Limb (tissue), 2 donors: ENCODE measurements at regions not wholly inside any gene's neighbourhood (a gene's known extent, or its start where the extent isn't known, plus 50 kb on each side); places are given as distances from the start of the nearest gene placed in this dataset.

Experiments used
- DNase-seq, 2 donors: peaks; one replicate each; pipeline ENCODE4 v3.0.0-alpha.2; 2016; ENCODE audit errors: extremely low spot score in 2 of 2

GRCh38 chr14:103206836-103207387, 83.7 kb downstream of the TNFAIP2 start:
- peak; percentile 49 to 75 for DNase-seq

GRCh38 chr14:103207388-103208072, 84.3 kb downstream of the TNFAIP2 start:
- peak in 1 of 2 donors; percentile 64 for DNase-seq

- no peak for DNase-seq
Observed at GRCh38 chr14:103209054-103209453, 85.8 kb downstream of the TNFAIP2 start.

- no peak for DNase-seq
Observed at GRCh38 chr14:103209506-103209905, 86.2 kb downstream of the TNFAIP2 start.

GRCh38 chr14:103213331-103213730, 90.1 kb downstream of the TNFAIP2 start:
- DNase-seq = no peak

- no peak for DNase-seq
Observed at GRCh38 chr14:103214461-103214958, 91.2 kb downstream of the TNFAIP2 start.

GRCh38 chr14:103216399-103216798, 93.1 kb downstream of the TNFAIP2 start:
- DNase-seq = no peak

DNA sequence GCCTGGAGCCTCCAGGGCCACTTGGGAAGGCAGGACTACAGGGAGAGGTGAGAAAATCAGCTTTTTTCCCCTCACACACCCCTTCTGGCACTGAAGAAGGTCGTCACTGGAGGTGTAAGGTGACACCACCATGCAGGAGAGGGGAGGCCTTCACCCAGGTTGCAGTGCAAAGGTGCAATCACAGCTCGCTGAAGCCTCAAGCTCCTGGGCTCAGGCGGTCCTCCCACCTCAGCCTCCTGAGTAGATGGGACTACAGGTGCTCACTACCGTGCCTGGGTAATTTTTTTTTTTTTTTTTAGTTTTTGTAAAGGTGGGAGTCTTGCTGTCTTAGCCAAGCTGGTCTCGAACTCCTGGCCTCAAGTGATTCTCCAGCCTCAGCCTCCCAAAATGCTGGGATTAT, 93.6 kb downstream of the TNFAIP2 start:
- DNase-seq = no peak

- no peak for DNase-seq
Observed at GRCh38 chr14:103217538-103217937, 94.3 kb downstream of the TNFAIP2 start.

DNA sequence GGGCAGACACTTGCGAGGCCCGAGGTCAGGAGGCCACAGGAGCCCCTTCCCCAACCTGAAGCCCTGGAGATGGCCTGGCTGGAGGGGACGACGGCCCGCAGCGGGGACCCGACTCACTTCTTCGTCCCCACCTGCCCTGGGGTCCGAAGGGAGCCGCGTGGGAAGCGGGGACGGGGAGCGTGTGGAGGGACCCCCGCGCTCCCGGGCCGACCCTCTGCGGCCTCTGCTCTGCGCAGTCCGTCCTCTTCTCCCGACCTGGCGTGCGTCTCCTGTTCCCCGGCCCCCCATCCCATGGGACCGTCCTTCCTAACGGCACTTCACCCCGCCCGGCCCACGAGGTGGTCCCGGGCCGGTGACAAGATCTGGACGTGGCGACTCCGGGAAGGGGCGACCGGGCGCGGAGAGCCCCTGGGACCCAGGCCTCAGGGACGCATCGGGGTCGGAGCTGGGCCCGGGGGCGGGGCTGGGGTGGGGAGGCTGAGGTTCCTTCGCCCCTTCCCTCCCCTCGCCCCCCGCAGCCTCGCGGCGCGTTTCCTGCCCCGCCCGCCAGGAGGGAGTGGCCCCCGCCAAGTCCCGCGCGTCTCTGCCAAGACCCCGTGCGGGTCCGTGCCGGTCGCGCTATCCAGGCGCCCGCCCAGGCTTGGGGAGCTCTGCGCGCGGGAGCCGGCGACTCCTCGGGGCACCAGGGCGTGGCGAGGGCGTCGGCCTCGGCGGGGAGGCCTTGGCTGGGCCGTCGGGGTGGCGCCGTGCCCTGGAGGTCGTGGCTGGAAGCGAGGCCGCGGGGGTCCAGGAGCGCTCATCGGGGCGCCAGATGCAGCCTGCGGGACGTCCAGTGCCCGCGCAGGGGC, 97.1 kb downstream of the TNFAIP2 start:
- peak in 1 of 2 donors; percentile 53 for DNase-seq

DNA sequence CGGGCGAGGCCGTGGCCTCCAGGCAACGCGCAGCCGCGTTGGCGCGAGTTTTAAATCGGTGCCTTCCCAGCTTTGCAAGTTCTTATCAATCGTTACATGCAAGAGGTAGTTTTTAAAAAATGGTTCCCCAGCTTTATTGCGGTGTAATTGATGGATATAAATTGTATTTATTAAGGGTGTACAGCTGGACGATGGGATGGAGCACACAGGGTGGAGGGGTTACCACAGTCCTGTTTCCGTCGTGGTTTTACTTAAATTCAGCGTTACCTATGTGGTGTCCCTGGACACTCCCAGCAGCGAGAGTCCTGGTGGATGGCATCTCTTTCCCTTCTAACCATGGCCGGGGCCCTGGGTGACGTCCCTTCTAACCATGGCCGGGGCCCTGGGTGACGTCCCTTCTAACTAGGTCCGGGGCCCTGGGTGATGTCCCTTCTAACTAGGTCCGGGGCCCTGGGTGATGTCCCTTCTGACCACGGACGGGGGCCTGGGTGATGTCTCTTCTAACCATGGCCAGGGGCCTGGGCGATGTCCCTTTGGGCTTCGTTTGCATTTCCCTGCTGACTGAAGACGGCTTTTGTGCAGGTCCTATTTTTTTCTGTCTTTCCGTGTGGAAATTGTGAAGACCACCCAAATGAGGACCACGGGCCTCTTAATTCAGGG, 97.9 kb downstream of the TNFAIP2 start:
- no peak for DNase-seq

DNA sequence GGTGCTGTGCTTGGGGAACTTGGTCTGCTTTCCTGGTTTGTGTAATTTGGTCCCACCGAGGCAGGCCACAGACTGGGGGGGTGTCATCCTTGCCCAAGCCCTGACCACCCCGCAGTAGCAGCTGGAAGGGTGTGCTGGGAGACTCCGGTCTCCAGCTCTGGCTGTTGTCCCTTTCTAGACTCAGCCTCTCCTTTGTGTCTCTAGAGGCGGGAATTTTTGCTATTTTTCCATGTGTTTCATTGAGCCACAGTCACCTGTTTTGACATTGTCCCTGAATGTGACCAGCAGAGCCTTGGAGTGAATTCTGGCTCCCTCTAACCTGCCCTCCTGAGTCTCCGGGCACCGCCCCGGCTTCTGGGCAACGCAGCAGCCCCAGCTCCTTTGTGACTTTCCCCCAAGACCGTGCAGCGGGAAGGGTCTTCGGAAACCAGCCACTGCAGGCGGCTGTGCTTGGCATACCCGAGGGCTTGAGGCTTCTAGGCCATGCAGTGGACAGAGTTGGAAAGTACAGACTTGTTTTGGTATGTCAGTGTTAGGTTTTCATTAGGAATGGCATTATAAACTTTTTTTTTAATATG, 98.6 kb downstream of the TNFAIP2 start:
- DNase-seq = no peak

- no peak for DNase-seq
Observed at GRCh38 chr14:103223818-103224352, 100.6 kb downstream of the TNFAIP2 start.

DNA sequence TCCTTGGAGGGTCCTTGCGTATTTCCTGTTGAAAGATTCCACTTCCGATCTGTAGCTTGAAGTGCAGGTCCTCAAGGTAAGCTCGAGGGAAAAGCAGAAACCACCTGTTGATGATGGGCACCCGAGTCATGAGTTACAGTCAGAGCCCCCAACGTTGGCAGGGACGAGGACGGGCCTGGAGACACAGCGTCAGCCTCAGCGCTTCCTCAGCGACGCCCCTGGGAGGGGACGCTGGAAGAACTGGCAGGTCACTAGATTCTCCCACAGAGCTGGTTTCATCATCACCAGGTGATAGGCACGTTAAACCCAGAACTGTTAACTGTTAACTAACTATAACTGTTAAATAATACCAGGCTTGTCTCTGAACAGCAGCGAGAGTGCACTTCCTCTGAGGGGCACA, 101.8 kb downstream of the TNFAIP2 start:
- no peak for DNase-seq

GRCh38 chr14:103225476-103225875, 102.2 kb downstream of the TNFAIP2 start:
- DNase-seq = no peak

DNA sequence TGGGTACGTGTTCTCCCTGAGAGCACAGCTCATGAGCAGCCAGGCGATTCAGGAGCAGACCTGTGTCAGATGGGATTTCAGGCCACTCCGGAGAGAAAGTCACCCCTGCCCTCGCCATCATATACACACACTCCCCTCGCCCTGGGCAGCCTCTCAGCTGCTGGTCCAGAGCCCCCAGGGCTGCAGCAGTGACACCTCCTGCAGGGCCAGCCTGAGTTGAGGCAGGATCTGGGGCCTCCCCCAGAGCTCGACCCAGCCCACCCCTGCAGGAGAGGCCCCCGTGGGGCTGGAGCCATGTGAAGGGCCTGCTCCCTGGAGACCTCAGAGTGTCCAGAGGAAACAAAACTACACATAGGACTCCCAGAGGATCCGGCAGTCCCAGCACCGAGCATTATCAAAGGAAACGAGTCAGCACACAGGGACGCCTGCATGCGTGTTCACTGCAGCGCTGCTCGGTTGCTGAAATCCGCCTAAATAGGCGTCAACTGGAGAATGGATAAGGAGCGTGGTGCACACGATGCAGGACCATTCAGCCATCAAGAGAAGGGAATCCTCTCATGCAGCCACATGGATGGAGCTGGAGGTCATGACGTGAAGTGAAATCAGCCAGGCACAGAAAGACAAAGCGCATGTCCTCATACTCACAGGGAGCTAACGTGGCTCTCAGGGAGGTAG, 104.0 kb downstream of the TNFAIP2 start:
- no peak for DNase-seq

- no peak for DNase-seq
Observed at GRCh38 chr14:103228076-103228806, 105.0 kb downstream of the TNFAIP2 start.

DNA sequence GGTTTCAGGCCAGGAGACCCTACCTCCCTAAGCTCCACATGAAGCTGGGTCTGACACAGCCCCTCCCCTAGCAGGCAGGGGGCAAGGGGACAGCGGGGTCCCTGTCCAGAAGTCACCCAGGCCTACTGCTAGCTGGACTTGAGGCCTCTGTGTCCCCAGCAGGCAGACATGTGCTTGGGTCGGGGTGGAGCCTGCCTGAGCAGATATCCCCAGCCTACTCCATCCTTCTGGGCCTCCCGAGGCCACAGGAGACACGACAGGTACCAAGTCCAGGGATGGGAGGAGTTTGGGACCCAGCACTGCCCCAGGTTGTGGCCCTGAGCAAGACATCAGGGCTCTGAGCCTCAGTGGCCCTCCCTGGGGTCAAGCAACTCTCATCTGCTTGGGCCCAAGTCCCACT, 105.2 kb upstream of the EIF5 start:
- no peak for DNase-seq

DNA sequence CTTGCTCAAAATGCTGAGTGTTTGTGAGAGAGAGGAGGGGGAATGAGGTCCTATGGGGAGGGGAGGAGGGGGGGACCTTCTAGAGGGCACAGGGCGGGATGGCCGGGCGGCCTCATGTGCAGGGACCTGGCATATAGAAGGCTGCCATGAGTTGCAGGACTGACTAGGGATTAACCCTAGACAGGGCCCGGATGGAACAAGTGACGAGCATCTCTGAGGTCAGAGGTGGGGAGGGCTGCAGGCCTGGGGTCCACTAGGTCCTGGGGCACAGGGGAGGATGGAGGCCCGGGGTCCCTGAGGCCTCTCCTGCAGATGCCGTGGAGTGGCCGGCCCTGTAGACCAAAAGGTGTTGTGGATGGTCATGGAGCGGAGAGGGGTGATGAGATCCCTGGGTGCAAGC, 104.0 kb upstream of the EIF5 start:
- DNase-seq = no peak
